ENCODE measurements at regions not wholly inside any gene's neighbourhood (a gene's known extent, or its start where the extent isn't known, plus 50 kb on each side); places are given as distances from the start of the nearest gene placed in this dataset.

- DNase-seq = no peak
Observed at GRCh38 chr6:94511502-94512088, 1065.7 kb upstream of the MANEA start.

GRCh38 chr6:94510877-94511276 lies 1066.5 kb upstream of the MANEA start:
- no peak for DNase-seq

- DNase-seq = no peak
Observed at GRCh38 chr6:94501516-94501915, 1075.8 kb upstream of the MANEA start.

- no peak for DNase-seq
Observed at GRCh38 chr6:94498099-94498498, 1078.7 kb upstream of the EPHA7 start.

GRCh38 chr6:94494500-94494899 lies 1075.1 kb upstream of the EPHA7 start:
- no peak for DNase-seq

GRCh38 chr6:94487371-94487770 lies 1068.0 kb upstream of the EPHA7 start:
- DNase-seq = no peak

GRCh38 chr6:94478133-94479005 lies 1059.0 kb upstream of the EPHA7 start:
- no peak for DNase-seq

GRCh38 chr6:94468830-94469229 lies 1049.5 kb upstream of the EPHA7 start:
- no peak for DNase-seq

- no peak for DNase-seq
Observed at GRCh38 chr6:94464018-94464510, 1044.7 kb upstream of the EPHA7 start.

- no peak for DNase-seq
Observed at GRCh38 chr6:94463306-94463705, 1043.9 kb upstream of the EPHA7 start.

- no peak for DNase-seq
Observed at GRCh38 chr6:94462231-94462630, 1042.9 kb upstream of the EPHA7 start.

- DNase-seq = no peak
Observed at GRCh38 chr6:94456266-94456665, 1036.9 kb upstream of the EPHA7 start.

- DNase-seq = no peak
Observed at GRCh38 chr6:94454231-94454630, 1034.9 kb upstream of the EPHA7 start.

- no peak for DNase-seq
Observed at GRCh38 chr6:94446120-94446519, 1026.8 kb upstream of the EPHA7 start.

- DNase-seq = no peak
Observed at GRCh38 chr6:94443701-94444100, 1024.3 kb upstream of the EPHA7 start.

GRCh38 chr6:94424692-94425091 lies 1005.3 kb upstream of the EPHA7 start:
- DNase-seq = no peak

- no peak for DNase-seq
Observed at GRCh38 chr6:94417363-94417762, 998.0 kb upstream of the EPHA7 start.

GRCh38 chr6:94414041-94414440 lies 994.7 kb upstream of the EPHA7 start:
- no peak for DNase-seq

- no peak for DNase-seq
Observed at GRCh38 chr6:94401311-94401710, 982.0 kb upstream of the EPHA7 start.

- DNase-seq = no peak
Observed at GRCh38 chr6:94394822-94395221, 975.5 kb upstream of the EPHA7 start.

GRCh38 chr6:94389218-94389617 lies 969.9 kb upstream of the EPHA7 start:
- DNase-seq = no peak

GRCh38 chr6:94377835-94378234 lies 958.5 kb upstream of the EPHA7 start:
- no peak for DNase-seq

GRCh38 chr6:94376876-94377275 lies 957.5 kb upstream of the EPHA7 start:
- no peak for DNase-seq

- DNase-seq = no peak
Observed at GRCh38 chr6:94372229-94372628, 952.9 kb upstream of the EPHA7 start.

All from T-helper 1 cell (primary cell).